ENCODE measurements at regions not wholly inside any gene's neighbourhood (a gene's known extent, or its start where the extent isn't known, plus 50 kb on each side); places are given as distances from the start of the nearest gene placed in this dataset.

DNA sequence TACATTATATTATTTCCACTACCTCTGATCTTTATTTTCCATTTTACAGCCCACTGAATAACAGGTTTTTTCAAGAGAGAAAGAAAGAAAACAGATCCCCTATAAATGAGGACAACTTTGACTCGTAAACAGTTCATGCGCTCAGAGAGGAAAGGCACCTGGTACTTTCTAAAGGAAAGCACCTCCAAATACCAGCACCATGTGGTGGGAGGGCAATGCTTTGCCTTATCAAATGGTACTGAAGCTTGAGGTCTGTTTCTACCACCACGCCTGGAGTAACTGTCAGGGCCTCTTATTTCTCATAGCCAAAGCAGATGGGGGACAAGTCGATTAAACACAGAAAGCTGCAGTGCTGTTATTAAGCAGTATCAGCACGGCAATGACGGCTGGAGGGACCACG lies 510.3 kb upstream of the ZFHX3 start:
- no peak for DNase-seq

DNA sequence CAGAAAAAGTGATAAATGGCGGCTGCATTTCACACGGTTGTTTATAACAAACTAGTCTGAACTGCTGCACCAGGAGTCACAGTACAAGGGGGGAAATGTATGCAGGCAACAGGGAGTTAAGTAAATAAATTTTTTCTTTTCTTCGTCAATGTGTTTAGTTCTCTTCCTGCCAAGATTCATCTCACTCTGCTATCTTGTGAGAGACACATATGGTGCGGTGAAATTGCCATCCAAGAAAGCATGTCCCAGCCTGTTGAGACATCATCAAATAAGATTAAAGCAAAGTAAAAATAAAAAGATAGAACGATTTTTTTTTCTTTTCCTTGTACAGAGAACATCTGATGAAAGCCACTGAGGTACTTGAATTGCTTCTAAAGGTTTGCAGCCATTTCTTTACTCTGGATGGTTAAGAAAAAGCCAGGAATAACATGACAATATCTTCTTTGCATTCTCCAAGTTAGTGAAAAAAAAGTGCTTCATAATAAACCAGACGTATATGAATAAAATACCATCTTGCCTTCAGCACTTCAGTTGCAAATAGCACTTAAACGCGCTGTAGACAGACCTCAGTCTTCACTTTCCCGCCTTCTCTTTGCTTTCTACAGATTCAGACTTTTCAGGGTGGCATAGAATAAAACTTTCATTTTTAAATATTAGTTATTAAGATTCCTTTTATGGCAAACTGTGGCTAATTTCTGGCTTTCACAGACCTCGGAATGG lies 506.2 kb upstream of the ZFHX3 start:
- no peak for DNase-seq

DNA sequence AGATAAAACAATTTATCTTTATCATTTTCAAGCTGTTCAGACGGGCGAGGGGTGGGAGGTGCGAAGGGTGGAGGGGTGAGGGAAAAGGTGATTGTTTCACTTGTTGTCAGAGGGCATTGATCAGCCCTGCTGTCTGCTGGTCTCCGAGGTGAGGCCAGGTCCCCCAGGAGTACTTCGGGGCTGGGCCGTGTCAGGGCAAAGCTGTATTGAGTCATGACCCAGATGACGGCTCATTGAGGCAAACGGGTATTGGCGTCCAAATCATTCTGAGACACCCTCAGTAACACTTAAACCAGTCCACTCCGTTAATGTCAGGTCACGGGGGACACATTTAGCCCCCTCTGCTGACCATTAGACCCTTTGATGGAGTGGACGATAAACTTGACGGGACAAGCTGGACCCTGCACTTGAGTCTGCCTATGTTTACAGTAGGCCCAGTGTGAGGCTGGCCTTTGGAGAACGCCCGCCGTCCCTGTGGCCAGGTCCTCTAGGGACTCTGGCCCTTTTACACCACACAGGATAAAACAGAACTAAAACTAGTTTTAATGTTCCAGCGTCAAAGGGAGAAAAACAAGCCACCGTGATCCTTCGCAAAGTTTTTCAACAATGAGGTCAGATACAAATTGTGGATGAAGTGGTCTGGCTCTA lies 502.2 kb upstream of the ZFHX3 start:
- DNase-seq: no peak

DNA sequence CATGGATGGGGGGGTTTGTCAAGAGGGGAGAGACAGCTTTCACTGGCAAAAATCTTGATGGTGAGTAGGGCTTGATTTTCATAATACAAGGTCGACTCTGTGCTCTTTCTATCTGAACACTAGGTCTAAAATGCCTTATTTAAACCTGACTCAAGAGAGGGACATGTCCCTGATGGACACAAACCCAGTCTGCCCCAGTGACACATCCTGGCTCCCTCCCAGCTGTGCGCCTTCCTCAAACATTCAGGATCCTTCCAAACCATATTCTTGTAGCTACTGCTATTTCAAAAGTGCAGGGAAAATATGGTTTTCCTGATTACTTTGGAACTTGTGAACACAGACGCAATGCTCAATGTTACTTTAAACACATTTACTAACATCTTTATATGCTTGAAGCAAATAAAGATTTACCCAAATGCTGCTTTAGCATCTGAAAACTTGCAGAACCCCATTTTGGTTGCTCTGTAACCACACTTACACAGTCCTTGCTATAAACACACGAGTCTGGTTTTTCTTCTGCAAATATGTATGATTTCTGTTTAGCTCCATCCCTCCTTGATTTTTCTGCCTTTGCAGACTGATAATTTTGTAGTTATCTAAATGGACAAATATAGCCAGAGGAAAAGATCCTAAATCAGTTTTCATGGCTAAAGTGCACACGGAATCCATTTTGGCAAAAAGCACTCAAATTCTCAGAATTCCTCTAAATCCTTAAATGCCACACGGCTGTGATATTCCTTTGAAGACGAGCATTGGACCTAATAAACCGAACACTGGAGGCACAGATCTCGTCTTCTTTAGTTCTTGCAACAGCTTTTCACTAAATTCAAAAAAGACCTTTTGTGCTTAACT lies 499.9 kb upstream of the ZFHX3 start:
- DNase-seq: no peak

DNA sequence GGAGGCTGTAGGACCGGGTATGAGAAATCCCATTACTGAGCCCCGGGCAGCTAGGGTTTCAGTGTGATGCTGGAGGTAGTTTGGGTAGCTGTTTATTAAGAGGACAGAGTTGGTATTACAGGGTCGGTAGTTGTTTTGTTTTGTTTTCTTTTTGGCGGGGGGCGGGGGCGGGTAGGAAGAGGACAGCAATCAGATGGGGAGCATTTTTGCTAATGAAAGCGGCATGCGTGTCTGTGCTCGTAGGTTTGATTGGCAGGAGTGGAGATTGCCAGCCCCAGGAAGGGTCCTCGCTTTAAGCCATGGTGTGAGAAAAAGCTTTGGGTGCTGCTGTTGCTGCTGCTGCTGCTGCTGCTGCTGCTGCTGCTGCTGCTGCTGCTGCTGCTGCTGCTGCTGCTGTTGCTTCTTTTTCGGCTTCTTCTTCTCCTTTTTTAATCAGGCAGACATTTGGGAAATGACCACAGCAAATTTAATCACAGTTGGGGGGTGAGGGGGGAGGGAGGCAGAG lies 498.5 kb upstream of the ZFHX3 start:
- no peak for DNase-seq

DNA sequence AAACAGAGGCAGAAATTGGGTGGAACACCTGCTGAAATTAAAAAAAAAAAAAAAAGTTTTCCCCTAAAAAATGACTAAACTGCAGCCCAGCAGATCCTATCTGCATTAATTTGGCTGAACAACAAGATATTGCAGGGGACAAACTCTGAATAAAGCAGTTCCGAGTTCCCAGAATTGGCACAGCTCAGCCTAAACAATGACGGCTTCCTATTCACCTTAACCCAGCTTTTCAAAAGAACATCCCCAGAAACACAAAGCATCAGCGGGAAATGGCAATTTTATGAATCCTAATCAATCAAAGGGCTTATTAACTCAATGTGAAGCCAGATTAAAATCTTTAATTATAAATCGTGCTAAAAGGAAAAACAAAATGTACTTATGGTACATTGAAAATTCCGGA lies 497.8 kb upstream of the ZFHX3 start:
- DNase-seq: no peak

DNA sequence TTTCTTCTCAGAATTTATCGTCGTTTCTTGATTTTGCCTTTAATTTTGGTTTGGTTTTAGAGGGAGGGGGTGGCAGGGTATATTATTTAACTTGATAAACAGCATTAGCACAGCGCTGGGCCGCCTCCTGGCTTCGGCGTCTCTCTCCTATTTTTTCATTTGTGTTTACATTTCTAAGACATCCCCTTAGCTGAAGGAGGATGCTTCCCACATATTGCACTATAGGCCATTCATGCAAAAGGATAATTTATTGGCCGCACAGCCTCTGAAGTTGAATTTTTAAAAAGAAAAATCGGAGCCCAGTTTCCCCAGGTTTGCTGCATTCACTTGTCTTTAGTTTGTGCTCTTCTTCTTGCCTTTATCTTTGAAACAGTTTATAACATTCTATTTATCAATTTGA lies 497.4 kb upstream of the ZFHX3 start:
- no peak for DNase-seq

DNA sequence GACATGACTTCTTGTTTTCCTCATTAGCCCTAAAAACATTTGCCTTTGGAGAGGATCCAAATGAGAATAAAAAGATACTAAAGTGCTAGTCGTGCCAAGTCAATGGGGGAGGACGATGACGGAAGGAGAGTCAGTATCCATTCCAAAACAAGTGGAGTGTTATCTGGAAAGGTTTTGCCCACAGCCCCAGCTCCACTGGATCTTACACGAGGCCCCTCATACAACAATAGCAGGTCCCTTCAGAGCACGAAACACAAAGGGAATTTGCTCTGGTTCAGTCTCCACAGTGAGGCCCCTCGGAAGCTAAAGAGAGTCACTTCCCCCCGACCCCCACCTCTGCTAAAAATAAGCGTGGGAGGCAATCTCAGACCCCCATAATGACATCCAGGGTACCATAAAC lies 496.9 kb upstream of the ZFHX3 start:
- DNase-seq: no peak

DNA sequence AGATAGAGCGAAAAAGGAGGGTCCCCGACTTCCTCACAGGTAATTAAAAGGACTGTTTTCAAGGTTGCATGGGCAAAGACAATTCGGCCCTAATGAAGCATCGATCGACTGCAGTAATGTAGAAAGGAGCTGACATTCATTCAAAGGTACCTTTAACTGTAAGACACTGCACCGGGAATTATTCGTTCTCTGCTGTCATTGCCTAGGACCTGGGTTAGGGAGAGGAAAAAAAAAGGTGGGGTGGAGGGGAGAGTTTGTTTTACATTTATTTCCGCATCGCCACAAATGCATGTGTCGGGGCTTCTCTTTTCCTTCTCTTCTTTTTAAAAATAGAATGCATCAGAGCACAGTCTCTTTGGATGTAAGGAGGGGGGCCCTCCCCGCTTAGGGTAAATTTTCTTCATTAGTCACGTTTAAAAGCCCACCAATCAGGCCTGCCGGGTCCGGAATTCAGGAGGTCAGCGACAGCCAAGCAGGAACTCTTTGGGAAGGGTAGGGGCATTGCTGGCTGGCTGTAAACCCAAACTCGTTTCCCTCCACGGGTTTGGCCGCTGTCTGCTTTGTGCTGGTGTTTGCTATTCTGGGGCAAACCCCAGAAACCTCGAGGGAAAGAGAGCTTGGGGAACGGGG lies 496.2 kb upstream of the ZFHX3 start:
- DNase-seq: no peak

DNA sequence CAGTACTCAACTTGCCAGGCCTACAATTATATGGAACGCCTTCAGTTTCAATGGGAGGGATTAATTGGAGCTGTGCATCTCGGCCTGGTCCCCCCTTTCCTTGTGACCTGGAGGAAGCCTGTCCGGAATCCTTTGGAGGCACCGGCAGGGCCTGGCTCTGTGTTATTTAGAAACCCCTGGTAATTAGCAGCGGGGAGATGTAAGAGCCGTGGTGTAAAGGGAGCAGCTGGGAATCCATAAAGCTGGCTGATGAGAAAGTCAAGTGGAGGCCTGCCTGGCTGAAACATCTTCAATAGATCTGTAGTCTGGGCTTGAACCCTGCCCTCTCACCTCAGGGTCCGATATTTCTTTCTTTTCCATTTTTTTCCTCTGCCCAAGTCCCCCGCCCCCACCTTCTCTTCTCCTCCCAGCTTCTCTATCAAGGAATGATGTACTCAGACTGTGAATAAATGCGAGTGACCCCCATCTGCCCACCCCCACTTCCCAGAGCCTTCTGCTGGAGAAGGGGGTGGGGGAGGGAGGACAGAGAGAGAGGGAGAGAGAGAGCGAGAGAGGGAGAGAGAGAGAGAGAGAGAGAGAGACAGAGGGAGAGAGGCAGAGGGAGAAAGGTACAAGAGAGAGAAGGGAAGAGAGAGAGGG lies 495.5 kb upstream of the ZFHX3 start:
- DNase-seq: no peak

DNA sequence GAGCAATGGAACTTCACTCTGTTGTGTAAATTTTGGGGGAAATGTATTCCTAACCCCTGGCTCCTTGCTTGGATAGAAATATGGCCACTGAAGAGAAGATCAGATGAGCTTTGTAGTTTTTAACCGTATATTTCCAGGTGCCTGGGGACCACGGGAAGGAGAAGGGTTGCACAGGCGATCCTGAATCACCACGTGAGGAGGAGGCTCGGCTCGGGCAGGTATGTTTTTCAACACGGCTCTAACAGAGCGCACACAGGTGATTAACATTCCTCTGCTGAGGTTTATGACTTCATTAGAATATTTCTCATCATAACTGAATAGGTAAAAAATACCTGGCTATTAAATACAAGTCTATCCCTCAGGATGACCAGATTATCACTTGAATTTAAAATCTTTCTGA lies 495.0 kb upstream of the ZFHX3 start:
- no peak for DNase-seq

DNA sequence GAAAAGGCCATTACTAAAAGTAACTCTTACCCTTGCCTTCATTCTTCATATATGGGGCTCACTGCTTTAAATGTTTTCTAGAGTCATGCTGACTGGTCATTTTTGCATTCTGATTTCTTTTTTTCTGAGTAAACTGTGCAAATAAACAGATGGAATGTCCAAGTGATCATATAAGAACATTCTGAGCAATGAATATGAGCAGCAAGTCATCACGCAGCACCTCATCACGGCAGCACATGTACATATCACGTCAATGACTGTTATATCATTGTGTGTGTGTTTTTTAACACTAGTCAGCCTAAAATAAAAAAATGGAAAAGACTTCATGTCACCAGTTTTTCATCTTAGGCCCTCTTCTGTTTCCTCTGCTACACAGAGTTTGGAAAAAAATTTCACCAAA lies 490.0 kb upstream of the ZFHX3 start:
- DNase-seq: no peak

DNA sequence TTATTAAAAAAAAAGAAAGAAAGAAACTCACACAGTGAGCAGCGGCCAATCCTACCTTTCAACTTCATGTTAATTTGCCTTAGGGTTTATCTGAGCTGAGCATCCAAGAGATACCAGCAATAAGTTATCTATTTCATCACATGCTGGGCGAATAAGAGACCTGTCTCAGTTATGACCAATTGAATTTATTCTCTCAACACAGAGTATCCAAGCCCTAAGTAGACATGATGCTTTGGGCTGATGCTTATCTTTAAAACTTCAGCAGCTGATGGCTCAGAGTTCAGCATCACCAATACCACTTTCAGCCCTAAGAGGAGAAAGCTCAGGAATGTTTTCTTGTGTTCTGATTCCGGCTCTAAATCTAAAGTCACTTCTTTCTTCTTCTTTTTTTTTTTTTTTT lies 489.0 kb upstream of the ZFHX3 start:
- DNase-seq: no peak

DNA sequence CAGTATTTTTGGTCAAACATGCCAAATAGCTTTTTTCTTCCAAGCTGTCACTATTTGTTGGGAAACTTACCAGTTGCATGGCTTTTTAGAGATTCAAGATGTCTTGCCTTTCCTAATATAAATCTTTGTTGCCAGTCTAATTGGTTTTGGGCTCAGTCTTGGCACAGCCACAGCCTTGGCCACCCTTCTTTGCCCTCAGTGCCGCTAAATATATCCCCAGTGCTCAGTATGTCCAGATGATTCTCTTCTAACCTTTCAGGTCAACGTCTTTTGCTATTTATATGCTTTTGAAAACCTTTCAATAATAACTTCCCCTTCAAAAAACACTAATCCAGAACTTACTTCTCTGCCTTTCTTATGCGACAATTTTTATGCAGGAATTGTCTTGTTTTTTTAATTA lies 483.1 kb upstream of the ZFHX3 start:
- no peak for DNase-seq

DNA sequence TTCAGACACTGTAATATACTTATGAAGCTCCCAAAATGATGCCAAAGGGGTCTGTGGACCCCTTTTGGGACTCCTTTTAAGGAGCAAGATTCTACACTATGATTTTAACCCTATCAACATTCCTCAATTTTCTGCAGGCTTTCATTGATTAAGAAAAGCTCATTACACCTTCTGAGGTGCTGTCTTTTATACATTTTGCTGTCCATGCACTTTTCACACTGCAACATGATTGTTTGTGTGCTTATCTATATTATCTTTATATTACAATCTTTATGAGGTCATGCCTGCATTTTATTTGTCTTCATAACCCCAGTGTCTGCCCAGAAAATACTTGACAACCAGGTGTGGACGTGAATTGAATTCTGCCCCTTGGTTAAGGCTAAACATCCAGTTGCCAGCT lies 482.6 kb upstream of the ZFHX3 start:
- no peak for DNase-seq

DNA sequence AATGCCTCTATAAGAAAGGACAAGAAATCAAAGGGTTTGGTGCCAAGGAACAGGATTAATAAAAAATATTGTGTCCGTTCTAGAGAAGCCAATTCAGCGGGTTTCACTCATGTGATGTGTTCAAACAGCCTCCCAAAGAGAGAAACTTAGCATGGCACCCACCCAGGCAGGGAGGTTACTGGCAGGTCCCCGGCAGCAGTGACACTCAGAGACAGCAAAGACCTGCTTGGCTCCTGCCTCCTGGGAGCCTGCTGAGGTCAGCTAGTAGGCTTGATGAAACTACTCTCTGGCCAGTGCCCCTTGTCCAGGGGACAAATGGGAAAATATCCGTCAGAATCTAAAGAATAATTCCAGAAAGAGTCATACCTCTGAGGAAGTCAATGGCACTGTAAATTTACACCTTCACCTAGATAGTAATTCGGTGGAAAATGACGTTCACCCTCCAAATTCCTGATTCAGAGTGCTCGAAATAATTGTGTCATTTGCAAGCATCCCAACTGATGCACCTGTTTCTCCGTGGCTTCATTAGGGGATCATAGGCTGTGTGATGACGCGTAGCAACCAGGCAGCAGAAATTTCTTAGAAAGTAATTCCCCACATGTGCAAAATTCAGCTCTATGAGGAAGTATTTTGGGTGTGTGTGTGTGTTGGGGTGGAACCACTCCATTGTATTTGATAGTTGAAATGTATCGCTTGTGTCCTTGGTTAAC lies 481.5 kb upstream of the ZFHX3 start:
- DNase-seq: no peak

DNA sequence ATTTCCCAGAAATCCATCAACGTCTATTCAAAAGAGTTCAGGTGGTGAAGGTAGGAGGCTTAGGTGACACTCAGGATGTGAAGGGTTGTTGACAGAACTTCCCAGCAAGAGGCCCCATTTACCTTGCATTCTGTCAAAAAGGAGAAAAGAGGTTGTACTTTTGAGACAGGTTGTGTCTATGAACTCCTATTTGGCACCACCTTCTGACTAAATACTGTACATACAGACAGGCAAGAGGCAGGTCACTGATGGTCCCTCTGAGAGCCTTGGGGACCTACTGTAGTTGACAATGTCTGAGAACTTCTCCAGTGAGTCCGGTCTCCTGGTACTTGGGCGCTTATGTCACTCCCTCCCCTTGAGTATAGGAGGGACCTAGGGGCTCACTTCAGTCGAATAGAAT lies 479.3 kb upstream of the ZFHX3 start:
- DNase-seq: no peak

DNA sequence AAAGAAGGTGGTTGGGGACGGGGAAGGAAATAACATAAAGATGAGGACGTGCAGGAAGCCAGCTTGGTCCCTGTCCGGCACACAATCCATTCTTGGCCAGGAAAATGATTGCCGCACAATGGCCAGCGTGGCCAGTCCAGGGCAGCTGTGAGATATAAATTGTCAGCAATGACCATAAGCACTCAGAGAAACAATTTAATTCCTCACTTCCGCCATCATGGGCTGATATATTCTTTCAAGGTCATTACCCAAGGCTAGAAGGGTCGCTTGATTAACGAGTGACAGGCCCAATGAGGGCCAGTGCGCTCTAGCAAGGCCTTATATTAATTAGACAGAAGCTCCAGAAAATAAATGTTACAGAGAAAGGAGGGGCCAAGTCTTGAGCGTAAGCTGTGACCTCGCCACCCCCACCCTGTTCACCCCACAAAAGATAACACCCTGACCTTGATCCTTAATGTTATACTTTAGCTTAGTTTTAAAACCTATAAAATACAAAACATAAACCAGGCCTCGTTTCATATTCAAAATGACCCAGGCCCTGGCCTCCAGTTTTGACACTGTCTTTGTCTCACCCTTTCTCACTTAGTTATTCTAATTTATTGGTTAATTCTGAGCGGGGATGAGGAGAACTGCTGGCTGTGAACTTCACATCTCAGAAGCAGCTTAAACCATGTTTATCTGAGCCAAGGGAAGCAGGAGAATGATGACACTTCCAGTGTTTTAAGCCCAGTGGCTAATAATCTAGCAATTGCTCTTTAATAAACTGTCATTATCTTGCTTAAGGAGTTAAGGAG lies 478.3 kb upstream of the ZFHX3 start:
- no peak for DNase-seq

DNA sequence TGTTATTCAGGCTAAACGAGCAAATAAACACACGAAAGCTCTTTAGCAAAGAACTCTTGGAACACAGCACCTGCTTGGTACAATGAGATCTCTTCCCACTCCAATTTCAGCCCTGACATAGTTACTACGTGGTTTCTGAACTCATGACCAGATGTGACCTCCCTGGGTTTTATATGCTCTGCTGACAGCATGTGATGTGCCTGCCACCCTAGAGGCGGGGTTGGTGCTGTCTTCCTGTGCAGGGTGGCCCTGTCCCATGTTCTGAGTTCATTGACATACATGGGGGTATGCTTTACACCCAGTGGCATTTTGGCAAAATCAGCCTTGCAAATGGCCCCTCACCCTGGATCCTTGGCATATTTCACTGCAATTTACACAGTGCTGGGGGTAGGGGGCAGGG lies 475.3 kb upstream of the ZFHX3 start:
- no peak for DNase-seq

DNA sequence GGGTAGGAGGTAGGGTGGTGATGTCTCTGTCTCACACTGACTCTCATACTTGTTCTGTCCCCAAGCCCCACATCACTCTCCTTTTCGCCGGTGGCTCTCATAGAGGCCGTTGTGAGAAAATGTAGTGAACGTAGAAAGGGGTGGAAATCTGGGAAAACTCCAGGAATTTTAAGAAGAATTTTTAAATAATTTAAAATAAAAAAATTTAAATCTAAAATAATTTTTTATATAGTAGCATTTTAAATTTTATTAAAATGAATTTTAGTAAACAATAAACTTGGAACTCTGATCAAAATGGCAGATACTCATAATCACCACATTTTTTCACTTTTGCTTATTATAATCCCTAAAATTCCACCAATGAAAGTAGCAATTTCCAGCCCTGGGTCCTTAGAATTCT lies 473.6 kb upstream of the ZFHX3 start:
- DNase-seq: no peak

DNA sequence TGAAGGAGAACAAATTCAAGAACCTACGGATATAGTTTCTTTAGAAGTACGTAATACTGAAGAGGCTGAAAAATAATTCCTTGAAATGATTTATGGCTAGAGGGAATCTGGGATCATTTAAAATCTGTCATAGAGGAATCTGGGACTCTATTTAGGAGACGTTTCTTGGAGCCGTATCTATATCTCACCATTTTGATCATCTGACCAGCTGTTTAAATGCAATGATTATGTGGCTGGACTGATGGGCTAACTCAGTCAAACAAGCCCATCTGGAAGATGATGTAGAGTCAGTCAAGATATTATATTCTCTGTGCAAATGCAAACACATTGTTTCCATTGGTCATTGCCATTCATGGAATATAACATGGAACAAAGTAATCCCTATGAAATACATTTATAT lies 467.7 kb upstream of the ZFHX3 start:
- no peak for DNase-seq
